ENCODE measurements at regions not wholly inside any gene's neighbourhood (a gene's known extent, or its start where the extent isn't known, plus 50 kb on each side); places are given as distances from the start of the nearest gene placed in this dataset.

- POLR2A ChIA-PET: no interaction called here
- CTCF ChIA-PET: no interaction called here
- Histone ChIP-seq H3K9me3 (ENCODE audit: control insufficient read depth, insufficient read depth, low read depth, low read length) (no peaks in the 10 kb centered on the region), H3K36me3 (ENCODE audit: control insufficient read depth in 2 of 2, insufficient read depth in 1 of 2, low read length in 2 of 2) (no peaks in the 10 kb centered on the region), H3K4me1 (ENCODE audit: control insufficient read depth, insufficient read depth, low read length) (peaks cover 2% of the 10 kb centered on the region; the same call in 1 of the 2 replicates), H3K27ac (ENCODE audit: extremely low read depth, low read depth, low read length) (no peak overlapping the region), H3K4me3 (ENCODE audit: low read depth, low read length) (no peak overlapping the region)
- TF ChIP-seq ZNF513 (tag by site-specific recombination; IDR thresholded peaks at IDR 0.05): no peak
- no peak for TF ChIP-seq ZNF16 (tag by site-specific recombination; IDR thresholded peaks at IDR 0.05; ENCODE audit: low read depth)
- TF ChIP-seq ZNF121 (tag by site-specific recombination; IDR thresholded peaks at IDR 0.05): no peak
- no peak for TF ChIP-seq FEZF1 (tag by site-specific recombination; IDR thresholded peaks at IDR 0.05)
- TF ChIP-seq ZNF626 (tag by site-specific recombination; IDR thresholded peaks at IDR 0.05): no peak
- TF ChIP-seq IKZF3 (tag by site-specific recombination; IDR thresholded peaks at IDR 0.05): no peak
- TF ChIP-seq, protein P1, sequence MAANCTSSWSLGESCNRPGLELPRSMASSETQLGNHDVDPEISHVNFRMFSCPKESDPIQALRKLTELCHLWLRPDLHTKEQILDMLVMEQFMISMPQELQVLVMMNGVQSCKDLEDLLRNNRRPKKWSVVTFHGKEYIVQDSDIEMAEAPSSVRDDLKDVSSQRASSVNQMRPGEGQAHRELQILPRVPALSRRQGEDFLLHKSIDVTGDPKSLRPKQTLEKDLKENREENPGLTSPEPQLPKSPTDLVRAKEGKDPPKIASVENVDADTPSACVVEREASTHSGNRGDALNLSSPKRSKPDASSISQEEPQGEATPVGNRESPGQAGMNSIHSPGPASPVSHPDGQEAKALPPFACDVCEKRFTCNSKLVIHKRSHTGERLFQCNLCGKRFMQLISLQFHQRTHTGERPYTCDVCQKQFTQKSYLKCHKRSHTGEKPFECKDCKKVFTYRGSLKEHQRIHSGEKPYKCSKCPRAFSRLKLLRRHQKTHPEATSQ (tag by site-specific recombination; IDR thresholded peaks at IDR 0.05): no peak
- no peak for TF ChIP-seq KLF1 (tag by site-specific recombination; IDR thresholded peaks at IDR 0.05)
- no peak for TF ChIP-seq MYNN (tag by site-specific recombination; IDR thresholded peaks at IDR 0.05; ENCODE audit: borderline replicate concordance)
Measured at GRCh38 chr12:39240587-39240986, 202.3 kb downstream of the KIF21A start.

GRCh38 chr12:39239490-39240486, 203.1 kb downstream of the KIF21A start:
- Histone ChIP-seq H3K4me3 (ENCODE audit: low read depth, low read length) (no peak overlapping the region), H3K9me3 (ENCODE audit: control insufficient read depth, insufficient read depth, low read depth, low read length) (no peaks in the 10 kb centered on the region), H3K27ac (ENCODE audit: extremely low read depth, low read depth, low read length) (no peak overlapping the region), H3K36me3 (ENCODE audit: control insufficient read depth in 2 of 2, insufficient read depth in 1 of 2, low read length in 2 of 2) (no peaks in the 10 kb centered on the region), H3K4me1 (ENCODE audit: control insufficient read depth, insufficient read depth, low read length) (peaks cover 2% of the 10 kb centered on the region; the same call in 1 of the 2 replicates)
- ChIA-PET POLR2A (no interaction called here), CTCF (interaction anchor here (0.6 kb wide), 1 partner anchor 33 kb away, joined by 3 read pairs; no protein-coding TSS in a partner anchor)
- TF ChIP-seq, protein P2, sequence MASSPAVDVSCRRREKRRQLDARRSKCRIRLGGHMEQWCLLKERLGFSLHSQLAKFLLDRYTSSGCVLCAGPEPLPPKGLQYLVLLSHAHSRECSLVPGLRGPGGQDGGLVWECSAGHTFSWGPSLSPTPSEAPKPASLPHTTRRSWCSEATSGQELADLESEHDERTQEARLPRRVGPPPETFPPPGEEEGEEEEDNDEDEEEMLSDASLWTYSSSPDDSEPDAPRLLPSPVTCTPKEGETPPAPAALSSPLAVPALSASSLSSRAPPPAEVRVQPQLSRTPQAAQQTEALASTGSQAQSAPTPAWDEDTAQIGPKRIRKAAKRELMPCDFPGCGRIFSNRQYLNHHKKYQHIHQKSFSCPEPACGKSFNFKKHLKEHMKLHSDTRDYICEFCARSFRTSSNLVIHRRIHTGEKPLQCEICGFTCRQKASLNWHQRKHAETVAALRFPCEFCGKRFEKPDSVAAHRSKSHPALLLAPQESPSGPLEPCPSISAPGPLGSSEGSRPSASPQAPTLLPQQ (tag by site-specific recombination; IDR thresholded peaks at IDR 0.05): no peak
- TF ChIP-seq ZSCAN23 (tag by site-specific recombination; IDR thresholded peaks at IDR 0.05): no peak
- no peak for TF ChIP-seq MZF1 (tag by site-specific recombination; IDR thresholded peaks at IDR 0.05; ENCODE audit: borderline replicate concordance)
- no peak for TF ChIP-seq ZNF114 (tag by site-specific recombination; IDR thresholded peaks at IDR 0.05)
- no peak for TF ChIP-seq KLF16 (tag by site-specific recombination; IDR thresholded peaks at IDR 0.05)
- no peak for TF ChIP-seq ZBTB49 (tag by site-specific recombination; IDR thresholded peaks at IDR 0.05; ENCODE audit: low read depth)
- TF ChIP-seq ZNF10 (tag by site-specific recombination; IDR thresholded peaks at IDR 0.05): no peak
- TF ChIP-seq PATZ1 (tag by site-specific recombination; IDR thresholded peaks at IDR 0.05): no peak
- TF ChIP-seq, protein P3, sequence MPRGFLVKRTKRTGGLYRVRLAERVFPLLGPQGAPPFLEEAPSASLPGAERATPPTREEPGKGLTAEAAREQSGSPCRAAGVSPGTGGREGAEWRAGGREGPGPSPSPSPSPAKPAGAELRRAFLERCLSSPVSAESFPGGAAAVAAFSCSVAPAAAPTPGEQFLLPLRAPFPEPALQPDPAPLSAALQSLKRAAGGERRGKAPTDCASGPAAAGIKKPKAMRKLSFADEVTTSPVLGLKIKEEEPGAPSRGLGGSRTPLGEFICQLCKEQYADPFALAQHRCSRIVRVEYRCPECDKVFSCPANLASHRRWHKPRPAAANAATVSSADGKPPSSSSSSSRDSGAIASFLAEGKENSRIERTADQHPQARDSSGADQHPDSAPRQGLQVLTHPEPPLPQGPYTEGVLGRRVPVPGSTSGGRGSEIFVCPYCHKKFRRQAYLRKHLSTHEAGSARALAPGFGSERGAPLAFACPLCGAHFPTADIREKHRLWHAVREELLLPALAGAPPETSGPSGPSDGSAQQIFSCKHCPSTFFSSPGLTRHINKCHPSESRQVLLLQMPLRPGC (tag by site-specific recombination; IDR thresholded peaks at IDR 0.05): no peak
- no peak for TF ChIP-seq ZNF501 (tag by site-specific recombination; IDR thresholded peaks at IDR 0.05)
- TF ChIP-seq, protein P4, sequence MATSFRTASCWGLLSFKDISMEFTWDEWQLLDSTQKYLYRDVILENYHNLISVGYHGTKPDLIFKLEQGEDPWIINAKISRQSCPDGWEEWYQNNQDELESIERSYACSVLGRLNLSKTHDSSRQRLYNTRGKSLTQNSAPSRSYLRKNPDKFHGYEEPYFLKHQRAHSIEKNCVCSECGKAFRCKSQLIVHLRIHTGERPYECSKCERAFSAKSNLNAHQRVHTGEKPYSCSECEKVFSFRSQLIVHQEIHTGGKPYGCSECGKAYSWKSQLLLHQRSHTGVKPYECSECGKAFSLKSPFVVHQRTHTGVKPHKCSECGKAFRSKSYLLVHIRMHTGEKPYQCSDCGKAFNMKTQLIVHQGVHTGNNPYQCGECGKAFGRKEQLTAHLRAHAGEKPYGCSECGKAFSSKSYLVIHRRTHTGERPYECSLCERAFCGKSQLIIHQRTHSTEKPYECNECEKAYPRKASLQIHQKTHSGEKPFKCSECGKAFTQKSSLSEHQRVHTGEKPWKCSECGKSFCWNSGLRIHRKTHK (tag by site-specific recombination; IDR thresholded peaks at IDR 0.05): no peak
- TF ChIP-seq YY2 (tag by site-specific recombination; IDR thresholded peaks at IDR 0.05): no peak

Measured in HEK293 (cell line).